ENCODE measurements at regions not wholly inside any gene's neighbourhood (a gene's known extent, or its start where the extent isn't known, plus 50 kb on each side); places are given as distances from the start of the nearest gene placed in this dataset.

DNA sequence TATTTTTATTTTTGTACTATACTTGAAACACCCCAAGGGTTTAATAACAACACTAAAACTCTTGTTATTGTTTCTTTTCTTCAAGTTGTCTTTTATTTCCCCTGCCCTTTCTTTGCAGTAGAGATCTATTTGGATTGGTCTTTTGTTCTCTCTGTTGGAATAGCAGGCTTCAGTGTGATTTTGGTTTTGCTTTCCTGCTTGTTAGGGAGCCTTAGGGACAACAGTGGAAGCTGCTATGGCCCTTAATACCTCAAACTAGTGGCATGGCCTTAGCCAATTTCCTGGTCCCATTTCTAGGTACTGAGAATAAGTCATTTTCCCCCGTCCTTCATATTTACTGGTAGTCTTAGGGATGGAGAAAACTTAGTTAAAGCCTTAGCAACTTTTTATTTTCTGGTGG, 535.4 kb upstream of the NDST4 start:
- no peaks in the 10 kb centered on the region for H3K36me3 ChIP-seq (ENCODE audit: low read depth)
- no peaks in the 10 kb centered on the region for H3K9me3 ChIP-seq (ENCODE audit: severe bottlenecking)
- no peak for DNase-seq (ENCODE audit: low spot score)
- no peaks in the 10 kb centered on the region for H3K4me1 ChIP-seq (ENCODE audit: insufficient read depth, poor library complexity, severe bottlenecking)
- H3K4me3 ChIP-seq (ENCODE audit: severe bottlenecking): no peak overlapping the region
- no peak for ATAC-seq (ENCODE audit: low read depth)
- TF ChIP-seq, protein P1, sequence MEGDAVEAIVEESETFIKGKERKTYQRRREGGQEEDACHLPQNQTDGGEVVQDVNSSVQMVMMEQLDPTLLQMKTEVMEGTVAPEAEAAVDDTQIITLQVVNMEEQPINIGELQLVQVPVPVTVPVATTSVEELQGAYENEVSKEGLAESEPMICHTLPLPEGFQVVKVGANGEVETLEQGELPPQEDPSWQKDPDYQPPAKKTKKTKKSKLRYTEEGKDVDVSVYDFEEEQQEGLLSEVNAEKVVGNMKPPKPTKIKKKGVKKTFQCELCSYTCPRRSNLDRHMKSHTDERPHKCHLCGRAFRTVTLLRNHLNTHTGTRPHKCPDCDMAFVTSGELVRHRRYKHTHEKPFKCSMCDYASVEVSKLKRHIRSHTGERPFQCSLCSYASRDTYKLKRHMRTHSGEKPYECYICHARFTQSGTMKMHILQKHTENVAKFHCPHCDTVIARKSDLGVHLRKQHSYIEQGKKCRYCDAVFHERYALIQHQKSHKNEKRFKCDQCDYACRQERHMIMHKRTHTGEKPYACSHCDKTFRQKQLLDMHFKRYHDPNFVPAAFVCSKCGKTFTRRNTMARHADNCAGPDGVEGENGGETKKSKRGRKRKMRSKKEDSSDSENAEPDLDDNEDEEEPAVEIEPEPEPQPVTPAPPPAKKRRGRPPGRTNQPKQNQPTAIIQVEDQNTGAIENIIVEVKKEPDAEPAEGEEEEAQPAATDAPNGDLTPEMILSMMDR (IDR thresholded peaks at IDR 0.05; ENCODE audit: poor library complexity, severe bottlenecking): no peak
- H3K27ac ChIP-seq (ENCODE audit: poor library complexity, severe bottlenecking): no peak overlapping the region
- H3K27me3 ChIP-seq (ENCODE audit: insufficient read depth, poor library complexity, severe bottlenecking): no peaks in the 10 kb centered on the region

DNA sequence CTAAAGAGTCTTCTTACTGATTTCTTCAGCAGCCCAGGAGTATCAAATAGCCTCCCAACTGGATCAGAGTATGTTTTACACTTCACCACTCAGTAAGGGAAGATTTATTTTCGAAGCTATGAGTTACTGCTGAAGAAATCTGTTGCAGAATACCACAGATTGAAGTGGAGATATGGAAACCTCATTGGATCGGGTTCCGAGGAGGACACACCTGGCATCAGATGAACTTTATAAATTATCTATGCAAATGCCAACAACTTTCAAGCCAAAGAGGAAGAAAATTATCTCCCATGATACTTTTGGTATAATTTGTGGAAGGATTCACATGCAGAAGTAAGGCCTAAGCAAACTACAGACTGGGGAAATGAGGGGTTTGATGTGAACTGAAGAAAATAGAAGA, 515.9 kb upstream of the NDST4 start:
- Histone ChIP-seq H3K27me3 (ENCODE audit: insufficient read depth, poor library complexity, severe bottlenecking) (no peaks in the 10 kb centered on the region), H3K4me3 (ENCODE audit: severe bottlenecking) (no peak overlapping the region), H3K27ac (ENCODE audit: poor library complexity, severe bottlenecking) (no peak overlapping the region), H3K4me1 (ENCODE audit: insufficient read depth, poor library complexity, severe bottlenecking) (no peaks in the 10 kb centered on the region), H3K9me3 (ENCODE audit: severe bottlenecking) (no peaks in the 10 kb centered on the region), H3K36me3 (ENCODE audit: low read depth) (no peaks in the 10 kb centered on the region)
- TF ChIP-seq, protein P1 (IDR thresholded peaks at IDR 0.05; ENCODE audit: poor library complexity, severe bottlenecking): no peak
- DNase-seq (ENCODE audit: low spot score) (no peak), ATAC-seq (ENCODE audit: low read depth) (no peak)

DNA sequence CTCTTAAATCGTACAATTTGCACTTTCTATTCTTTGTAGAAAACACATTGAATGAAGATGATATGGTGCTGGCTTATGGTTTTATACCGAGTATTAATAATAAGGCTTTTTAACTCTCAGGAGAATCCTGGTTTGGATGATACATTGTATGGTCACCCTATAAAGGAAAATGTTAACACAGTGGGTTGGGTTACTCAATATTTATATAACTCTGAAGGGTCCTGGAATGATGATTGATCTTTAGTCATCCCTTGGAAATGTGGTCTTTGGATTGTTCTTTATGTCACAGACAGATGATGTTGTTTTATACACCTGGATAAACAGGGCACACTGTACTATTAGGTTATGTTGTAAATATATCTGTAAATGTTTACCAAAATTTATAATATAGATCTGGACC, 496.2 kb upstream of the NDST4 start:
- no peaks in the 10 kb centered on the region for H3K9me3 ChIP-seq (ENCODE audit: severe bottlenecking)
- no peaks in the 10 kb centered on the region for H3K36me3 ChIP-seq (ENCODE audit: low read depth)
- no peak overlapping the region for H3K27ac ChIP-seq (ENCODE audit: poor library complexity, severe bottlenecking)
- DNase-seq (ENCODE audit: low spot score) (no peak), ATAC-seq (ENCODE audit: low read depth) (no peak)
- H3K27me3 ChIP-seq (ENCODE audit: insufficient read depth, poor library complexity, severe bottlenecking): no peaks in the 10 kb centered on the region
- TF ChIP-seq, protein P1 (IDR thresholded peaks at IDR 0.05; ENCODE audit: poor library complexity, severe bottlenecking): no peak
- no peaks in the 10 kb centered on the region for H3K4me1 ChIP-seq (ENCODE audit: insufficient read depth, poor library complexity, severe bottlenecking)
- no peak overlapping the region for H3K4me3 ChIP-seq (ENCODE audit: severe bottlenecking)

DNA sequence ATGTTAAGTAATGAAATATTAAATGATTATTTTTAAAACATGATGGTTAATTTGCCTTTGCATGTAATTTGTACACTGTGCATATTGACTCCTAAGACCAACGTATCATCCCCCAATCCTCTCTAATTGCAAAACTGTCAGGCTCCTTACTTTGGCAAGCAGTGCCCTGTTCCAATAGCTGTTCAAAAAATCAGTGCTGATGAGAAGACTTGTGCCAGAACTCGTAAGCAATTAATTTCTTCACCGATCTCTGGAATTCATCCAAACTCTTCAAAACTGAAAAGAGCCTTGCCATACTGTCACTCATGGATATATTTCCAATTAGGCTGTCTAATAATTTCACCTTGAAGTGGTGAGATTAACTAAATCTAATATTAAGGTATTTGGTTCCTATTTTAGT, 493.9 kb upstream of the NDST4 start:
- Histone ChIP-seq H3K27me3 (ENCODE audit: insufficient read depth, poor library complexity, severe bottlenecking) (no peaks in the 10 kb centered on the region), H3K4me3 (ENCODE audit: severe bottlenecking) (no peak overlapping the region), H3K36me3 (ENCODE audit: low read depth) (no peaks in the 10 kb centered on the region), H3K9me3 (ENCODE audit: severe bottlenecking) (no peaks in the 10 kb centered on the region), H3K4me1 (ENCODE audit: insufficient read depth, poor library complexity, severe bottlenecking) (no peaks in the 10 kb centered on the region), H3K27ac (ENCODE audit: poor library complexity, severe bottlenecking) (no peak overlapping the region)
- TF ChIP-seq, protein P1 (IDR thresholded peaks at IDR 0.05; ENCODE audit: poor library complexity, severe bottlenecking): no peak
- ATAC-seq (ENCODE audit: low read depth) (no peak), DNase-seq (ENCODE audit: low spot score) (no peak)

DNA sequence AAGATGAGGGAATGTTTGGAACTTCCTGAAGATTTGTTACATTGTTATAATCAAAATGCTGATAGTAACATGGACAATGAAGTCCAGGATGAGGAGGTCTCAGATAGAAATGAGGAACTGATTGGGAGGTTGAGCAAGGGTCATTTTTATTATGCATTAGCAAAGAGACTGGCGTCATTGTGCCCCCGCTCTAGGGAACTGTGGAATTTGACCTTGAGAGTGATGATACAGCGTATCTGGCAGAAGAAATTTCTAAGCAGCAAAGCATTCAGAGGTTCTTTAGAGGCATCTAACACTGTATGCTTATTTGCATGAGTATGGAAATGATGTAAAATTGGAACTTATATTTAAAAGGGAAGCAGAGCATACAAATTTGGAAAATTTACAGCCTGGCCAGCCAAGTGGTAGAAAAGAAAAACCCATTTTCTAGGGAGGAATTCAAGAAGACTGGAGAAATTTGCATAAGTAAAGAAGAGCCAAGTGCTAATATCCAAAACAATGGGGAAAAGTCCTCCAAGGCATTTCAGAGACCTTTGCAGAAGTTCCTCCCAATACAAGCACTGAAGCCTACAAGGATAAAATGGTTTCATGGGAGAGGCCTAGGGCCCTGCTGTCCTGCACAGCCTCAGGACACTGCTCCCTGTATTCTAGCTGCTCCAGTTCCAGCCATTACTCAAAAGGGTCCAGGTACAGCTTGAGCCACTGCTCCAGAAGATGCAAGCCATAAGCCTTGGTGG, 483.0 kb upstream of the NDST4 start:
- Histone ChIP-seq H3K9me3 (ENCODE audit: severe bottlenecking) (no peaks in the 10 kb centered on the region), H3K36me3 (ENCODE audit: low read depth) (no peaks in the 10 kb centered on the region), H3K4me3 (ENCODE audit: severe bottlenecking) (no peak overlapping the region), H3K27me3 (ENCODE audit: insufficient read depth, poor library complexity, severe bottlenecking) (no peaks in the 10 kb centered on the region), H3K27ac (ENCODE audit: poor library complexity, severe bottlenecking) (no peak overlapping the region), H3K4me1 (ENCODE audit: insufficient read depth, poor library complexity, severe bottlenecking) (no peaks in the 10 kb centered on the region)
- DNase-seq (ENCODE audit: low spot score) (no peak), ATAC-seq (ENCODE audit: low read depth) (no peak)
- TF ChIP-seq, protein P1 (IDR thresholded peaks at IDR 0.05; ENCODE audit: poor library complexity, severe bottlenecking): no peak
